GM12892 (cell line): ENCODE measurements at regions not wholly inside any gene's neighbourhood (a gene's known extent, or its start where the extent isn't known, plus 50 kb on each side); places are given as distances from the start of the nearest gene placed in this dataset.

Experiments used
- POLR2A ChIP-seq: IDR thresholded peaks from 2 replicates; pipeline ENCODE4 v1.6.1; 2011; ENCODE audit warnings: low read depth, low read length, control low read depth
- POLR2AphosphoS5 ChIP-seq: IDR thresholded peaks from 2 replicates; pipeline ENCODE4 v1.6.1; 2011; ENCODE audit warnings: low read depth, low read length, control low read depth
- TAF1 ChIP-seq: IDR thresholded peaks from 2 replicates; pipeline ENCODE4 v1.6.1; 2011; ENCODE audit warnings: low read depth, mild to moderate bottlenecking, control low read depth, low read length, borderline replicate concordance

DNA sequence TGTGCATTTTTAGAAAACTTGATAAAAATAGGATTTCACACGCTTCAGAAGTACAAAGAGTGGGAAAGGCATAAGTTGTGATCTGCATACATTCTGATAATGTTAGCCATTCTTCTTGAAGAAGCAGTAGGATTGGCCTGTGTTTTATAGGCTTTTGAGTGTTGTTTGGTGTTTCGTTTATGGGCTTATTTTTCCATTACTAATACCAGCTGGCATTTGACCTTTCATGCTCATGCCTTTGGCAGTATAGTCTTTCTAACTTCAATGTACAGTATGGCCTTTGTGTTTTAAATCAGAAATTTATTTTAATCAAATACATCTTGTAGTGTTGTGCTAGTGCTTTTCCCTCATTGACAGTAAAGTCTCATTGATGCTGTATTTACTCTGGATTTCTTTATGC, 51.5 kb upstream of the SLC4A4 start:
- no peak for TF ChIP-seq POLR2A
- TF ChIP-seq POLR2AphosphoS5: no peak
- TF ChIP-seq TAF1: no peak
